ENCODE measurements at regions not wholly inside any gene's neighbourhood (a gene's known extent, or its start where the extent isn't known, plus 50 kb on each side); places are given as distances from the start of the nearest gene placed in this dataset.

DNA sequence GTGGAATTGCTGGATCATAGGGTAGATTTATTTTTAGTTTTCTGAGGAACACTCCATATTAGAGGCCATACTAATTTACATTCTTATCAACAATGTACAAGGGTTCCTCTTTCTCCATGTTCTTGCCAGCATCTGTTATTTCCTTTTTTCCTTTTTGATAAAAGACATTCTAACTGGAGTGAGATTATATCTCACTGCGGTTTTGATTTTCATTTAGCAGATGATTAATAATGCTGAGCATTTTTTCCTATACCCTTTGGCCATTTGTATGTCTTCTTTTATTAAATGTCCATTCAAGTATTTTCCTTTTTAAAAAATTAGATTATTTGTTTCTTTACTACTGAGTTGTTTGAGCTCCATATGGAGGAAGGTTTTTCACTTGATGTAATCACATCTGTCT, 1189.5 kb downstream of the ZPLD1 start:
- DNase-seq: no peak
- no peaks in the 10 kb centered on the region for H3K4me1 ChIP-seq
- no peaks in the 10 kb centered on the region for H3K36me3 ChIP-seq
- no peaks in the 10 kb centered on the region for H3K27me3 ChIP-seq
- intact Hi-C loops (cut with DNase I): no loop called here
- no peak overlapping the region for H3K4me3 ChIP-seq (replicated peaks in 1 of 3)
- no peak overlapping the region for H3K27ac ChIP-seq
- no peaks in the 10 kb centered on the region for H3K9me3 ChIP-seq
- TF ChIP-seq, protein P1, sequence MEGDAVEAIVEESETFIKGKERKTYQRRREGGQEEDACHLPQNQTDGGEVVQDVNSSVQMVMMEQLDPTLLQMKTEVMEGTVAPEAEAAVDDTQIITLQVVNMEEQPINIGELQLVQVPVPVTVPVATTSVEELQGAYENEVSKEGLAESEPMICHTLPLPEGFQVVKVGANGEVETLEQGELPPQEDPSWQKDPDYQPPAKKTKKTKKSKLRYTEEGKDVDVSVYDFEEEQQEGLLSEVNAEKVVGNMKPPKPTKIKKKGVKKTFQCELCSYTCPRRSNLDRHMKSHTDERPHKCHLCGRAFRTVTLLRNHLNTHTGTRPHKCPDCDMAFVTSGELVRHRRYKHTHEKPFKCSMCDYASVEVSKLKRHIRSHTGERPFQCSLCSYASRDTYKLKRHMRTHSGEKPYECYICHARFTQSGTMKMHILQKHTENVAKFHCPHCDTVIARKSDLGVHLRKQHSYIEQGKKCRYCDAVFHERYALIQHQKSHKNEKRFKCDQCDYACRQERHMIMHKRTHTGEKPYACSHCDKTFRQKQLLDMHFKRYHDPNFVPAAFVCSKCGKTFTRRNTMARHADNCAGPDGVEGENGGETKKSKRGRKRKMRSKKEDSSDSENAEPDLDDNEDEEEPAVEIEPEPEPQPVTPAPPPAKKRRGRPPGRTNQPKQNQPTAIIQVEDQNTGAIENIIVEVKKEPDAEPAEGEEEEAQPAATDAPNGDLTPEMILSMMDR (IDR thresholded peaks at IDR 0.05): no peak
- TF ChIP-seq POLR2A (IDR thresholded peaks at IDR 0.05): no peak
- WGBS, 2 donors: 65 to 66% methylated on average over 1 of the region's 1 CpG

GRCh38 chr3:103629391-103629790, 1194.6 kb downstream of the ZPLD1 start:
- no peaks in the 10 kb centered on the region for H3K36me3 ChIP-seq
- H3K4me1 ChIP-seq: no peaks in the 10 kb centered on the region
- H3K9me3 ChIP-seq: no peaks in the 10 kb centered on the region
- intact Hi-C loops (cut with DNase I): no loop called here
- H3K27me3 ChIP-seq: no peaks in the 10 kb centered on the region
- DNase-seq: no peak
- 83 to 90% methylated on average over 1 of the region's 1 CpG for WGBS, 2 donors
- TF ChIP-seq POLR2A (IDR thresholded peaks at IDR 0.05): no peak
- TF ChIP-seq, protein P1 (IDR thresholded peaks at IDR 0.05): no peak
- no peak overlapping the region for H3K27ac ChIP-seq
- H3K4me3 ChIP-seq (replicated peaks in 1 of 3): no peak overlapping the region

- no peaks in the 10 kb centered on the region for H3K9me3 ChIP-seq
- H3K27me3 ChIP-seq: no peaks in the 10 kb centered on the region
- TF ChIP-seq, protein P1 (IDR thresholded peaks at IDR 0.05): no peak
- TF ChIP-seq POLR2A (IDR thresholded peaks at IDR 0.05): no peak
- WGBS, 2 donors: 43 to 74% methylated on average over 2 of the region's 2 CpGs
- intact Hi-C loops (cut with DNase I): no loop called here
- no peaks in the 10 kb centered on the region for H3K4me1 ChIP-seq
- H3K27ac ChIP-seq: no peak overlapping the region
- H3K4me3 ChIP-seq (replicated peaks in 1 of 3): no peak overlapping the region
- H3K36me3 ChIP-seq: no peaks in the 10 kb centered on the region
- no peak for DNase-seq
Measured at GRCh38 chr3:103644450-103644849, 1209.6 kb downstream of the ZPLD1 start.

GRCh38 chr3:103653996-103654395, 1219.2 kb downstream of the ZPLD1 start:
- 71 to 87% methylated on average over 1 of the region's 1 CpG for WGBS, 2 donors

GRCh38 chr3:103657756-103658155, 1222.9 kb downstream of the ZPLD1 start:
- no peak for TF ChIP-seq POLR2A (IDR thresholded peaks at IDR 0.05)
- TF ChIP-seq, protein P1 (IDR thresholded peaks at IDR 0.05): no peak
- Histone ChIP-seq H3K4me1 (no peaks in the 10 kb centered on the region), H3K9me3 (no peaks in the 10 kb centered on the region), H3K36me3 (no peaks in the 10 kb centered on the region), H3K27me3 (no peaks in the 10 kb centered on the region), H3K4me3 (replicated peaks in 1 of 3) (no peak overlapping the region), H3K27ac (no peak overlapping the region)
- 67 to 71% methylated on average over 8 of the region's 8 CpGs for WGBS, 2 donors
- no peak for DNase-seq
- intact Hi-C loops (cut with DNase I): no loop called here

More at GRCh38 chr3:103653996-103654395, 1219.2 kb downstream of the ZPLD1 start:
- intact Hi-C loops (cut with DNase I): no loop called here
- Histone ChIP-seq H3K36me3 (no peaks in the 10 kb centered on the region), H3K9me3 (no peaks in the 10 kb centered on the region), H3K4me1 (no peaks in the 10 kb centered on the region), H3K4me3 (replicated peaks in 1 of 3) (no peak overlapping the region), H3K27me3 (no peaks in the 10 kb centered on the region), H3K27ac (no peak overlapping the region)
- TF ChIP-seq POLR2A (IDR thresholded peaks at IDR 0.05): no peak
- TF ChIP-seq, protein P1 (IDR thresholded peaks at IDR 0.05): no peak
- DNase-seq: no peak
